Parathyroid adenoma (tissue), 2 donors: ENCODE measurements at regions not wholly inside any gene's neighbourhood (a gene's known extent, or its start where the extent isn't known, plus 50 kb on each side); places are given as distances from the start of the nearest gene placed in this dataset.

Experiments
- H2AFZ ChIP-seq: fragments of 300-600 bp; sonication (generic); one replicate; pipeline ENCODE4 v1.7.0; 2017; ENCODE audit warnings: antibody characterized with exemption, mild to moderate bottlenecking
- H3K27ac ChIP-seq: fragments of 300-600 bp; sonication (generic); one replicate; pipeline ENCODE4 v1.7.0; 2017
- H3K27me3 ChIP-seq: fragments of 300-600 bp; sonication (generic); one replicate; pipeline ENCODE4 v1.7.0; 2017; ENCODE audit warnings: low read length; ENCODE audit not compliant: control insufficient read depth, insufficient read depth
- H3K36me3 ChIP-seq: fragments of 300-600 bp; sonication (generic); one replicate; pipeline ENCODE4 v1.7.0; 2017; ENCODE audit warnings: low read length; ENCODE audit not compliant: control insufficient read depth, insufficient read depth
- H3K4me1 ChIP-seq: fragments of 300-600 bp; sonication (generic); one replicate; pipeline ENCODE4 v1.7.0; 2017; ENCODE audit warnings: control low read depth
- H3K4me2 ChIP-seq: fragments of 300-600 bp; sonication (generic); one replicate; pipeline ENCODE4 v1.7.0; 2017; ENCODE audit warnings: low read length
- H3K4me3 ChIP-seq: fragments of 300-600 bp; sonication (generic); one replicate; pipeline ENCODE4 v1.7.0; 2017; ENCODE audit warnings: low read depth, low read length
- H3K79me2 ChIP-seq: fragments of 300-600 bp; sonication (generic); one replicate; pipeline ENCODE4 v1.7.0; 2017; ENCODE audit warnings: control low read depth
- H3K9ac ChIP-seq: fragments of 300-600 bp; sonication (generic); one replicate; pipeline ENCODE4 v1.7.0; 2017; ENCODE audit warnings: mild to moderate bottlenecking
- H3K9me3 ChIP-seq: fragments of 300-600 bp; sonication (generic); one replicate; pipeline ENCODE4 v1.7.0; 2017; ENCODE audit warnings: low read length; ENCODE audit not compliant: control insufficient read depth
- CTCF ChIP-seq: fragments of 300-600 bp; sonication (generic); IDR thresholded peaks from one replicate; pipeline ENCODE4 v1.7.0; 2017; ENCODE audit warnings: antibody characterized with exemption, mild to moderate bottlenecking
- donor health status: primary hyperparathyroidism.

GRCh38 chr20:11034025-11034424, 360.2 kb upstream of the JAG1 start:
- Histone ChIP-seq H3K4me2 (no peak overlapping the region), H3K79me2 (no peaks in the 10 kb centered on the region), H3K4me1 (no peaks in the 10 kb centered on the region)

GRCh38 chr20:11035211-11035610, 361.4 kb upstream of the JAG1 start:
- Histone ChIP-seq H3K79me2 (no peaks in the 10 kb centered on the region), H3K4me2 (no peak overlapping the region), H3K9me3 (no peaks in the 10 kb centered on the region), H3K9ac (no peak overlapping the region), H2AFZ (no peak overlapping the region), H3K27ac (no peak overlapping the region), H3K36me3 (no peaks in the 10 kb centered on the region), H3K27me3 (no peaks in the 10 kb centered on the region), H3K4me3 (no peak overlapping the region), H3K4me1 (no peaks in the 10 kb centered on the region)
- no peak for TF ChIP-seq CTCF

More at GRCh38 chr20:11034025-11034424, 360.2 kb upstream of the JAG1 start:
- H3K27ac ChIP-seq: no peak overlapping the region
- H3K9ac ChIP-seq: no peak overlapping the region
- H3K4me3 ChIP-seq: no peak overlapping the region
- TF ChIP-seq CTCF: no peak
- no peaks in the 10 kb centered on the region for H3K36me3 ChIP-seq
- H2AFZ ChIP-seq: no peak overlapping the region
- H3K27me3 ChIP-seq: no peaks in the 10 kb centered on the region
- H3K9me3 ChIP-seq: no peaks in the 10 kb centered on the region

GRCh38 chr20:11041396-11041795, 367.6 kb upstream of the JAG1 start:
- no peak overlapping the region for H3K9ac ChIP-seq
- no peak overlapping the region for H3K4me2 ChIP-seq
- H3K27ac ChIP-seq: no peak overlapping the region
- H2AFZ ChIP-seq: no peak overlapping the region
- no peak for TF ChIP-seq CTCF
- no peaks in the 10 kb centered on the region for H3K4me1 ChIP-seq
- H3K79me2 ChIP-seq: no peaks in the 10 kb centered on the region
- no peaks in the 10 kb centered on the region for H3K36me3 ChIP-seq
- no peak overlapping the region for H3K4me3 ChIP-seq
- no peaks in the 10 kb centered on the region for H3K9me3 ChIP-seq
- no peaks in the 10 kb centered on the region for H3K27me3 ChIP-seq

- Histone ChIP-seq H3K27ac (no peak overlapping the region), H3K9me3 (no peaks in the 10 kb centered on the region), H3K4me1 (no peaks in the 10 kb centered on the region), H3K79me2 (no peaks in the 10 kb centered on the region), H3K4me2 (no peak overlapping the region), H3K9ac (no peak overlapping the region), H3K36me3 (no peaks in the 10 kb centered on the region), H3K27me3 (no peaks in the 10 kb centered on the region), H3K4me3 (no peak overlapping the region), H2AFZ (no peak overlapping the region)
- no peak for TF ChIP-seq CTCF
Observed at GRCh38 chr20:11043001-11043400, 369.2 kb upstream of the JAG1 start.

GRCh38 chr20:11044561-11044960, 370.8 kb upstream of the JAG1 start:
- TF ChIP-seq CTCF: no peak
- Histone ChIP-seq H3K27ac (no peak overlapping the region), H3K9ac (no peak overlapping the region), H3K4me3 (no peak overlapping the region), H3K9me3 (no peaks in the 10 kb centered on the region), H3K36me3 (no peaks in the 10 kb centered on the region), H3K27me3 (no peaks in the 10 kb centered on the region), H3K4me2 (no peak overlapping the region), H3K79me2 (no peaks in the 10 kb centered on the region), H2AFZ (no peak overlapping the region), H3K4me1 (no peaks in the 10 kb centered on the region)
